K562 (cell line): ENCODE measurements at regions not wholly inside any gene's neighbourhood (a gene's known extent, or its start where the extent isn't known, plus 50 kb on each side); places are given as distances from the start of the nearest gene placed in this dataset.

Experiments used
- ATAC-seq: fragments of 200-7000 bp; cut with Tn5 transposase; 3 replicates; pipeline ENCODE4 v1.9.1; 2020; ENCODE audit warnings: moderate library complexity
- BruUV-seq: library from RNA; stranded (reverse); fragments of 400-500 nt; replicated peaks from 2 replicates; lab custom pipeline; 2021; lab: Mats Ljungman, UMichigan
- CTCF ChIA-PET: fragments of 300-600 bp; formaldehyde crosslinking; extraction: SDS; loops from one replicate; lab custom pipeline; 2021; ENCODE audit warnings: low intra/inter-chr PET ratio; lab: Yijun Ruan, JAX
- POLR2A ChIA-PET: fragments of 300-600, 350-650 bp; sonication (Branson Sonifier 250); formaldehyde crosslinking; extraction: SDS; loops from one replicate; lab custom pipeline; 2021; ENCODE audit warnings: antibody characterized with exemption, inconsistent platforms; lab: Yijun Ruan, JAX
- DNase-seq, 4 experiments: peaks; one replicate each; pipeline versions ENCODE4 v3.0.0 to v3.0.0-alpha.2; 2011 to 2018; ENCODE audit warnings: low spot score in 3 of 4, mixed read lengths in 3 of 4; ENCODE audit errors: extremely low read depth in 1 of 4
- FAIRE-seq: peaks from 2 replicates; lab custom pipeline; 2011; peaks lifted over from hg19 to GRCh38; lab: Jason Lieb, UNC
- H2AFZ ChIP-seq: 2 replicates; pipeline ENCODE4 v1.6.0; 2011; ENCODE audit warnings: low read depth, low read length, control low read depth, inconsistent platforms
- H3K27ac ChIP-seq: fragments of 200-600 bp; 3 replicates; pipeline ENCODE4 v1.8.0; 2011; ENCODE audit warnings: low read depth, mild to moderate bottlenecking, control low read depth, inconsistent platforms, low read length, moderate library complexity, mixed read lengths; ENCODE audit errors: extremely low read depth
- H3K27me3 ChIP-seq, 2 experiments: fragments of 300-600 bp in 1 of 2; 2 replicates in 1 of 2; 3 replicates in 1 of 2; pipeline versions ENCODE4 v1.6.0 to v1.8.0; 2011; ENCODE audit warnings: inconsistent platforms in 2 of 2, low read length in 2 of 2, mild to moderate bottlenecking in 1 of 2, mixed read lengths in 1 of 2, moderate library complexity in 1 of 2; ENCODE audit not compliant: control insufficient read depth in 2 of 2, insufficient read depth in 2 of 2
- H3K36me3 ChIP-seq: fragments of 300-600 bp; 3 replicates; pipeline ENCODE4 v1.8.0; 2011; ENCODE audit warnings: mild to moderate bottlenecking, low read length, inconsistent platforms; ENCODE audit not compliant: control insufficient read depth, insufficient read depth
- H3K4me1 ChIP-seq, 2 experiments: fragments of 200-600 bp in 1 of 2; replicated peaks in 1 of 2; 2 replicates in 1 of 2; 3 replicates in 1 of 2; pipeline versions ENCODE4 v1.5.1 to v1.8.0; 2011; ENCODE audit warnings: inconsistent platforms in 2 of 2, low read length in 2 of 2, mild to moderate bottlenecking in 1 of 2, mixed read lengths in 1 of 2, moderate library complexity in 1 of 2; ENCODE audit not compliant: control insufficient read depth in 2 of 2, insufficient read depth in 2 of 2
- H3K4me2 ChIP-seq: 2 replicates; pipeline ENCODE4 v1.6.1; 2011; ENCODE audit warnings: low read length, control low read depth, inconsistent platforms, mixed read lengths; ENCODE audit not compliant: insufficient read depth
- H3K4me3 ChIP-seq: fragments of 200-600 bp; sonication (generic), shearing (Covaris generic); 2 replicates; pipeline ENCODE4 v1.5.1; 2016; ENCODE audit warnings: control low read depth, inconsistent platforms
- H3K79me2 ChIP-seq: fragments of 200-600 bp; 3 replicates; pipeline ENCODE4 v1.8.0; 2011; ENCODE audit warnings: low read length, inconsistent platforms; ENCODE audit not compliant: control insufficient read depth, insufficient read depth
- H3K9ac ChIP-seq, 2 experiments: 2 replicates each; pipeline versions ENCODE4 v1.6.0 to v1.6.1; 2011; ENCODE audit warnings: low read depth in 2 of 2, low read length in 2 of 2, control low read depth in 1 of 2, inconsistent platforms in 1 of 2, mild to moderate bottlenecking in 1 of 2, mixed read lengths in 1 of 2; ENCODE audit not compliant: insufficient read depth in 1 of 2
- H3K9me1 ChIP-seq: one replicate; pipeline ENCODE4 v1.6.0; 2011; ENCODE audit warnings: inconsistent platforms, mild to moderate bottlenecking, low read length, moderate library complexity; ENCODE audit not compliant: control insufficient read depth, insufficient read depth
- H3K9me3 ChIP-seq: replicated peaks from 2 replicates; pipeline ENCODE4 v1.5.1; 2011; ENCODE audit warnings: low read depth, low read length, inconsistent platforms; ENCODE audit not compliant: control insufficient read depth, insufficient read depth
- H4K20me1 ChIP-seq: replicated peaks from 2 replicates; pipeline ENCODE4 v1.6.1; 2011; ENCODE audit warnings: low read length, inconsistent platforms, mixed read lengths; ENCODE audit not compliant: control insufficient read depth, insufficient read depth
- E2F6 ChIP-seq, 2 experiments: IDR thresholded peaks; 2 replicates each; pipeline ENCODE4 v1.6.1; 2011; ENCODE audit warnings: borderline replicate concordance in 1 of 2, control low read depth in 1 of 2, low read depth in 1 of 2, low read length in 1 of 2, mild to moderate bottlenecking in 1 of 2, mixed read lengths in 1 of 2, moderate library complexity in 1 of 2; ENCODE audit not compliant: insufficient read depth in 1 of 2, insufficient read length in 1 of 2, poor library complexity in 1 of 2, severe bottlenecking in 1 of 2; ENCODE audit errors: extremely low read depth in 1 of 2
- FOSL1 ChIP-seq: fragments of 200-800 bp; sonication (Bioruptor generic); conservative IDR thresholded peaks from 2 replicates; pipeline ENCODE4 v1.6.1; 2016; ENCODE audit warnings: missing genetic modification characterization, missing compliant biosample characterization
- LEF1 ChIP-seq: fragments of 450-650 bp; IDR thresholded peaks from 2 replicates; pipeline ENCODE4 v1.6.1; 2016; ENCODE audit warnings: mild to moderate bottlenecking
- MAX ChIP-seq: sonication (generic); formaldehyde crosslinking; IDR thresholded peaks from 2 replicates; pipeline ENCODE4 v1.9.0; 2022; ENCODE audit warnings: mild to moderate bottlenecking, missing genetic modification reagents
- MXD1 ChIP-seq: fragments of 250-450 bp; sonication (Bioruptor Pico); IDR thresholded peaks from 2 replicates; pipeline ENCODE4 v1.8.0; 2021; ENCODE audit warnings: borderline replicate concordance, mild to moderate bottlenecking, moderate library complexity; ENCODE audit not compliant: poor library complexity, severe bottlenecking
- NBN ChIP-seq: fragments of 450-650 bp; IDR thresholded peaks from 2 replicates; pipeline ENCODE4 v1.6.1; 2016; ENCODE audit warnings: low read depth, mild to moderate bottlenecking
- NR2C1 ChIP-seq, 2 experiments: fragments of 450-650 bp; IDR thresholded peaks; 2 replicates each; pipeline ENCODE4 v1.6.1; 2017; ENCODE audit warnings: mild to moderate bottlenecking in 2 of 2, antibody characterized with exemption in 1 of 2, inconsistent platforms in 1 of 2, missing compliant biosample characterization in 1 of 2, missing genetic modification characterization in 1 of 2
- SP1 ChIP-seq: sonication (generic); formaldehyde crosslinking; IDR thresholded peaks from 2 replicates; pipeline ENCODE4 v1.8.1; 2022; ENCODE audit warnings: mild to moderate bottlenecking, missing genetic modification reagents
- STAT5A ChIP-seq: IDR thresholded peaks from 2 replicates; pipeline ENCODE4 v1.6.1; 2012; ENCODE audit warnings: low read length, inconsistent platforms, borderline replicate concordance
- ZNF3 ChIP-seq: fragments of 250-450 bp; sonication (Bioruptor Pico); IDR thresholded peaks from 2 replicates; pipeline ENCODE4 v1.5.0; 2021; ENCODE audit warnings: mild to moderate bottlenecking, moderate library complexity
- ZNF398 ChIP-seq: fragments of 250-450 bp; sonication (Bioruptor Pico); IDR thresholded peaks from 2 replicates; pipeline ENCODE4 v1.8.0; 2021; ENCODE audit warnings: moderate library complexity, mild to moderate bottlenecking, inconsistent platforms
- ZNF511 ChIP-seq: sonication (generic); formaldehyde crosslinking; IDR thresholded peaks from 2 replicates; pipeline ENCODE4 v1.8.0; 2022; ENCODE audit warnings: mild to moderate bottlenecking, missing genetic modification reagents
- WGBS: fragments of 100-300 bp; shearing (Covaris generic); methylation state at CpG from one replicate; pipeline ENCODE4 v1.1.6; 2016; ENCODE audit warnings: low coverage, mixed read lengths; ENCODE audit not compliant: insufficient coverage; ENCODE audit errors: missing lambda C conversion rate; 5-methylcytosine and 5-hydroxymethylcytosine counted together
- in situ Hi-C: fragments of 300-500 bp; cut with MboI; formaldehyde crosslinking; loops from 4 replicates; pipeline ENCODE4 v1.15.0; 2018; ENCODE audit warnings: inconsistent platforms, mixed read lengths
- intact Hi-C: fragments of 100-400 bp; cut with micrococcal nuclease; formaldehyde crosslinking; loops from 2 replicates; pipeline ENCODE4 v1.14.2; 2022

GRCh38 chr7:51772190-51772589 lies 455.6 kb upstream of the COBL start:
- Histone ChIP-seq H3K36me3 (no peaks in the 10 kb centered on the region), H2AFZ (no peak overlapping the region), H3K9ac (no peak overlapping the region), H3K9me1 (no peaks in the 10 kb centered on the region), H3K79me2 (no peaks in the 10 kb centered on the region), H4K20me1 (no peaks in the 10 kb centered on the region), H3K4me2 (no peak overlapping the region), H3K4me1 (no peaks in the 10 kb centered on the region), H3K27ac (no peak overlapping the region), H3K4me3 (no peak overlapping the region)
- ChIA-PET POLR2A (no interaction called here), CTCF (no interaction called here)
- in situ Hi-C loops (no loop called here), intact Hi-C loops (no loop called here)
- ATAC-seq, result no peak
- DNase-seq, result no peak
- BruUV-seq, result no TSS peak
- no peak for FAIRE-seq
- TF ChIP-seq MAX (CRISPR knock-in tag), result no peak
- TF ChIP-seq SP1 (CRISPR knock-in tag), result no peak
- TF ChIP-seq FOSL1 (tag), result no peak
- no peak for TF ChIP-seq NBN
- TF ChIP-seq STAT5A, result no peak
- TF ChIP-seq LEF1, result no peak
- TF ChIP-seq, all 486 proteins: peak for 0
- H3K9me3 ChIP-seq, result no peaks in the 10 kb centered on the region
- H3K27me3 ChIP-seq, result no peaks in the 10 kb centered on the region
- WGBS, result 0% methylated on average over 2 of the region's 2 CpGs

GRCh38 chr7:51764976-51765375 lies 448.4 kb upstream of the COBL start:
- H3K9me3 ChIP-seq, result no peaks in the 10 kb centered on the region
- no peaks in the 10 kb centered on the region for H3K4me1 ChIP-seq
- H3K4me3 ChIP-seq, result no peak overlapping the region
- H3K36me3 ChIP-seq, result no peaks in the 10 kb centered on the region
- ChIA-PET CTCF (no interaction called here), POLR2A (interaction anchor here (1.1 kb wide), 1 partner anchor 14 kb away, joined by 3 read pairs; no protein-coding TSS in a partner anchor)
- in situ Hi-C loops (no loop called here), intact Hi-C loops (no loop called here)
- H3K27ac ChIP-seq, result no peak overlapping the region
- 7% methylated on average over 2 of the region's 2 CpGs for WGBS
- BruUV-seq, result no TSS peak
- no peaks in the 10 kb centered on the region for H4K20me1 ChIP-seq
- no peaks in the 10 kb centered on the region for H3K9me1 ChIP-seq
- H3K9ac ChIP-seq, result no peak overlapping the region
- no peak for FAIRE-seq
- no peak for DNase-seq
- no peak overlapping the region for H2AFZ ChIP-seq
- no peaks in the 10 kb centered on the region for H3K79me2 ChIP-seq
- H3K27me3 ChIP-seq, result no peaks in the 10 kb centered on the region
- no peak for ATAC-seq
- no peak overlapping the region for H3K4me2 ChIP-seq
- TF ChIP-seq NR2C1 (IDR thresholded peaks at IDR 0.05), result no peak
- TF ChIP-seq NR2C1 (tag; IDR thresholded peaks at IDR 0.05), result no peak
- no peak for TF ChIP-seq MXD1 (CRISPR knock-in tag)
- no peak for TF ChIP-seq ZNF3
- TF ChIP-seq ZNF398, result no peak
- no peak for TF ChIP-seq E2F6 (IDR thresholded peaks at IDR 0.05; ENCODE audit: borderline replicate concordance in 1 of 2, extremely low read depth in 1 of 2, insufficient read depth in 1 of 2, insufficient read length in 1 of 2, low read depth in 1 of 2, low read length in 1 of 2, poor library complexity in 1 of 2, severe bottlenecking in 1 of 2)
- TF ChIP-seq ZNF511, result no peak
